Stimulated activated CD4-positive, alpha-beta T cell treated with anti-CD3 and anti-CD28 coated beads, TNF-alpha, amount 100 ng/mL, for 24 hours (primary cell): ENCODE measurements at regions not wholly inside any gene's neighbourhood (a gene's known extent, or its start where the extent isn't known, plus 50 kb on each side); places are given as distances from the start of the nearest gene placed in this dataset.
"Not testable (repeated sequence)": the region's sequence is repeated elsewhere in the genome, so short reads cannot be mapped to it uniquely, and the experiment has no call there.

ENCODE experiments used
- DNase-seq, 3 experiments: peaks; one replicate each; pipeline ENCODE4 v3.0.0-alpha.2; 2020; ENCODE audit warnings: low read depth in 3 of 3

GRCh38 chr12:97984436-97984835 is 521.8 kb downstream of the RMST start:
- DNase-seq, result no peak

- DNase-seq, result no peak
These were observed 522.5 kb downstream of the RMST start for GRCh38 chr12:97984974-97985580.

GRCh38 chr12:97985834-97986233 is 523.2 kb downstream of the RMST start:
- DNase-seq, result no peak

GRCh38 chr12:97988588-97988987 is 526.0 kb downstream of the RMST start:
- DNase-seq, result not testable (repeated sequence)

- no peak for DNase-seq
These were observed 525.9 kb upstream of the TMPO start for GRCh38 chr12:97989366-97989940.

- no peak for DNase-seq
These were observed 520.5 kb upstream of the TMPO start for GRCh38 chr12:97994746-97995484.

- DNase-seq, result no peak
These were observed 519.8 kb upstream of the TMPO start for GRCh38 chr12:97995559-97995958.

- DNase-seq, result no peak
These were observed 514.0 kb upstream of the TMPO start for GRCh38 chr12:98001430-98001829.

- DNase-seq, result peak in 1 of 3 experiments; percentile 8
These were observed 512.4 kb upstream of the TMPO start for GRCh38 chr12:98002887-98003493.

- DNase-seq, result no peak
These were observed 507.4 kb upstream of the TMPO start for GRCh38 chr12:98007963-98008362.

GRCh38 chr12:98013560-98013959 is 501.8 kb upstream of the TMPO start:
- no peak for DNase-seq

- DNase-seq, result no peak
These were observed 496.6 kb upstream of the TMPO start for GRCh38 chr12:98018836-98019235.

- no peak for DNase-seq
These were observed 495.0 kb upstream of the TMPO start for GRCh38 chr12:98020376-98020775.

GRCh38 chr12:98022961-98023360 is 492.4 kb upstream of the TMPO start:
- no peak for DNase-seq

- no peak for DNase-seq
These were observed 477.8 kb upstream of the TMPO start for GRCh38 chr12:98037401-98038140.

GRCh38 chr12:98042668-98043067 is 472.7 kb upstream of the TMPO start:
- no peak for DNase-seq

- no peak for DNase-seq
These were observed 470.0 kb upstream of the TMPO start for GRCh38 chr12:98045395-98045794.

- DNase-seq, result no peak
These were observed 467.1 kb upstream of the TMPO start for GRCh38 chr12:98048326-98048725.

GRCh38 chr12:98053202-98053601 is 462.2 kb upstream of the TMPO start:
- DNase-seq, result no peak

GRCh38 chr12:98057701-98058100 is 457.7 kb upstream of the TMPO start:
- no peak for DNase-seq

GRCh38 chr12:98058213-98058612 is 457.2 kb upstream of the TMPO start:
- DNase-seq, result no peak

GRCh38 chr12:98058838-98059237 is 456.6 kb upstream of the TMPO start:
- DNase-seq, result no peak
